Lower leg skin (tissue), 4 donors: ENCODE measurements at regions not wholly inside any gene's neighbourhood (a gene's known extent, or its start where the extent isn't known, plus 50 kb on each side); places are given as distances from the start of the nearest gene placed in this dataset.

Experiments used
- DNase-seq, 2 donors: peaks; one replicate each; pipeline ENCODE4 v3.0.0-alpha.2; 2019; ENCODE audit warnings: low spot score in 2 of 2
- H3K4me3 ChIP-seq: fragments of 200-600 bp; sonication (generic); 2 replicates; pipeline ENCODE4 v1.5.1; 2017; ENCODE audit warnings: mild to moderate bottlenecking, low read depth; ENCODE audit not compliant: poor library complexity, severe bottlenecking
- POLR2A ChIP-seq, 2 donors: fragments of 450-650 bp; IDR thresholded peaks; one replicate each; pipeline ENCODE4 v1.6.1; 2016 to 2017; ENCODE audit warnings: antibody characterized with exemption in 2 of 2, mild to moderate bottlenecking in 1 of 2, moderate library complexity in 1 of 2
- WGBS, 2 donors: methylation state at CpG; one replicate each; pipeline ENCODE4 v1.1.5; 2018; 5-methylcytosine and 5-hydroxymethylcytosine counted together
- intact Hi-C: fragments of 100-400 bp; cut with DNase I; formaldehyde crosslinking; loops from one replicate; pipeline ENCODE4 v1.15.0; 2023; ENCODE audit warnings: low total_unique reads
- TF ChIP-seq, protein P1 (sequence below), 3 donors: fragments of 450-650 bp; IDR thresholded peaks; one replicate each; pipeline ENCODE4 v1.5.1; 2016; ENCODE audit warnings: antibody characterized with exemption in 3 of 3, mild to moderate bottlenecking in 3 of 3, moderate library complexity in 2 of 3

DNA sequence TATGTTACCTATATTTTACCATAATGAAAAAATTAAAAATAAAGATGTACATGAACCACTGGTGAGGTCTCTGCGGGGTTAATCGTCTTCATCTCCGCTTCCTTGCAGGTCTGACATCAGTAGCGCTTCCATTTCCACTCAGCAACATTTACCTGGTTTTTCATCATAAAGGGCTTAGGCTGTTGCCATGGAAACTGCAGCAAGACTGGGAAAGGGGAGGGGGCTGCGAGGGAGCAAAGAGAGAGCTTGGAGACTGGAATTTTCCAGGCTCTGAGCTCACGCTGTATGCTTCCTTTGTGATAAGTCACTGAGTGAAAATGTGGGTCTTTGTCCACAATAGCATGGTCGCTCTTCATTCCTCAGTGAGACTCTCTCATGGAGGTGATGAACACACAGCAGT, 136.6 kb upstream of the USP29 start:
- DNase-seq: no peak
- 30 to 31% methylated on average over 7 of the region's 7 CpGs for WGBS, 2 donors
- no peak overlapping the region for H3K4me3 ChIP-seq
- intact Hi-C loops: no loop called here
- TF ChIP-seq, protein P1, sequence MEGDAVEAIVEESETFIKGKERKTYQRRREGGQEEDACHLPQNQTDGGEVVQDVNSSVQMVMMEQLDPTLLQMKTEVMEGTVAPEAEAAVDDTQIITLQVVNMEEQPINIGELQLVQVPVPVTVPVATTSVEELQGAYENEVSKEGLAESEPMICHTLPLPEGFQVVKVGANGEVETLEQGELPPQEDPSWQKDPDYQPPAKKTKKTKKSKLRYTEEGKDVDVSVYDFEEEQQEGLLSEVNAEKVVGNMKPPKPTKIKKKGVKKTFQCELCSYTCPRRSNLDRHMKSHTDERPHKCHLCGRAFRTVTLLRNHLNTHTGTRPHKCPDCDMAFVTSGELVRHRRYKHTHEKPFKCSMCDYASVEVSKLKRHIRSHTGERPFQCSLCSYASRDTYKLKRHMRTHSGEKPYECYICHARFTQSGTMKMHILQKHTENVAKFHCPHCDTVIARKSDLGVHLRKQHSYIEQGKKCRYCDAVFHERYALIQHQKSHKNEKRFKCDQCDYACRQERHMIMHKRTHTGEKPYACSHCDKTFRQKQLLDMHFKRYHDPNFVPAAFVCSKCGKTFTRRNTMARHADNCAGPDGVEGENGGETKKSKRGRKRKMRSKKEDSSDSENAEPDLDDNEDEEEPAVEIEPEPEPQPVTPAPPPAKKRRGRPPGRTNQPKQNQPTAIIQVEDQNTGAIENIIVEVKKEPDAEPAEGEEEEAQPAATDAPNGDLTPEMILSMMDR (IDR thresholded peaks at IDR 0.05): no peak
- TF ChIP-seq POLR2A (IDR thresholded peaks at IDR 0.05): no peak

DNA sequence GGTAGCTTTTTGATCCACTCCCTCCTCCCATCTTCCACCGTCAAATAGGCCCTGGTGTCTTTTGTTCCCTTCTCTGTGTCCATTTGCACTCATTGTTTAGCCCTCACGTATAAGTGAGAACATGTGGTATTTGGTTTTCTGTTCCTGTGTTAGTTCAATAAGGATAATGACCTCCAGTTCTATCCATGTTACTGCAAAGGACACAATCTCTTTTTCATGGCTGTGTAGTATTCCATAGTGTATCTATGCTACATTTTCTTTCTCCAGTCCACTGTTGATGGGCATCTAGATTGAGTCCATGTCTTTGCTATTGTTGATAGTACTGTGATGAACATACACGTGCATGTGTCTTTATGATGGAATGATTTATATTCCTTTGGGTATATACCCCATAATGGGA, 136.0 kb upstream of the USP29 start:
- TF ChIP-seq, protein P1 (IDR thresholded peaks at IDR 0.05): no peak
- no peak for TF ChIP-seq POLR2A (IDR thresholded peaks at IDR 0.05)
- 79 to 90% methylated on average over 3 of the region's 3 CpGs for WGBS, 2 donors
- intact Hi-C loops: no loop called here
- no peak for DNase-seq
- no peak overlapping the region for H3K4me3 ChIP-seq

DNA sequence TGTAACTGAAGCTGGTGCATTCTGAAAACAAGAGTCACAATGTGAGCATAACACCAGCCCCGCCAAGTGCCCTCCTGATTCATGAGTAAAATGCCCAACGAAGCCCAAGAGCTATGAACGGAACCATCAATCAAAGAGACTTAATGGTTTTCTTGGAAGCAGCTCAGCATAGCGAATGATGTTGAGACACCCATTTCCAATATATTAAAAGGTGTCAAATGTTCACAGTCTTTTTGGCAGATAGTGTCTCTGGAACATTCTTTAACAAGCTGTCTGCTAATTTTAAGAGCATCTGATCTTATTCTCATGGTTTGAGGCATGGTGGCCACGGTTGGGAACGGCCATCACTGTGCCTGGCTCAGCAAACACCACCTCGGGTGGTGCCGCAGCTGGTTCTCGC, 133.4 kb upstream of the USP29 start:
- TF ChIP-seq POLR2A (IDR thresholded peaks at IDR 0.05): no peak
- TF ChIP-seq, protein P1 (IDR thresholded peaks at IDR 0.05): no peak
- DNase-seq: no peak
- intact Hi-C loops: no loop called here
- H3K4me3 ChIP-seq: no peak overlapping the region
- 61 to 64% methylated on average over 9 of the region's 9 CpGs for WGBS, 2 donors

DNA sequence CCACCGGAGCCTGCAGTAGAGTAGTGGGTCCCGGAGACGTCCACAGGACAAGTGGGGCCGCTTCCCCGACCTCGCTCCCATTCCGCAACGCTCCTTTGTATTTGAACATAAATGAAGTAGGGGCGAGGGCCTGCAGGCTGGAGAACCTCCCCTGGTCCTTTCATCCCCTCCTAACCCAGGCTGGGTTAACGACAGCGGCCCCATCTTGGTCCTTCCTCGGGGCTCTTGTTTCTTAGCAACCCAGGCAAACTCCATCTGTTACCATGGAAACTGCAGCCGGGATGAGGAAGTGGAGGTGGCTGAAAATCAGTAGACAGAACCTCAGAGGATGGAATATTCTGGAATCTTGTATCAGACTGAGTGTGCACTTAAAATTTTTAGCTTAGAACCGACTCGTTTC, 132.6 kb upstream of the USP29 start:
- no peak overlapping the region for H3K4me3 ChIP-seq
- TF ChIP-seq, protein P1 (IDR thresholded peaks at IDR 0.05): no peak
- no peak for TF ChIP-seq POLR2A (IDR thresholded peaks at IDR 0.05)
- 80 to 85% methylated on average over 15 of the region's 15 CpGs for WGBS, 2 donors
- DNase-seq: no peak
- intact Hi-C loops: no loop called here

DNA sequence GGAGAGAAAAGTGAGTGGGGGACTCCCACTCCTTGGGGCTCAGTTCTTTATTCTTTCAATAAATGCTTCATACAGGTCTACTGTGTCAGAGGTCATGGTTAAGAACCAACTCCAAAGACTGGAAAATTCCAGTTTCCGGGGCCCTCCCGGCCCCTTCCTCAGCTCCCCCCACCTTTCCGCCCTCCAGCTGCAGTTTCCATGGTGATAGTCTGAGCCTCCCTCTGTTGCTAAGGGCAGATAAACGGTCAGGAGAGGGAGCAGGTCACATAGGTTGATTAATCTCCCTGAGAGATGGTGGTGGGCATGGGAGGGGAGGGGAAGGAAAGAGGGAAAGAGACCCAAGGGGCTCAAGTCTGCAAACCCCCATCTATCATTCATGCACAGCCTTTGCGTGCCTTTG, 131.5 kb upstream of the USP29 start:
- TF ChIP-seq, protein P1 (IDR thresholded peaks at IDR 0.05): no peak
- no peak for TF ChIP-seq POLR2A (IDR thresholded peaks at IDR 0.05)
- 24 to 35% methylated on average over 5 of the region's 5 CpGs for WGBS, 2 donors
- intact Hi-C loops: no loop called here
- DNase-seq: no peak
- H3K4me3 ChIP-seq: no peak overlapping the region

DNA sequence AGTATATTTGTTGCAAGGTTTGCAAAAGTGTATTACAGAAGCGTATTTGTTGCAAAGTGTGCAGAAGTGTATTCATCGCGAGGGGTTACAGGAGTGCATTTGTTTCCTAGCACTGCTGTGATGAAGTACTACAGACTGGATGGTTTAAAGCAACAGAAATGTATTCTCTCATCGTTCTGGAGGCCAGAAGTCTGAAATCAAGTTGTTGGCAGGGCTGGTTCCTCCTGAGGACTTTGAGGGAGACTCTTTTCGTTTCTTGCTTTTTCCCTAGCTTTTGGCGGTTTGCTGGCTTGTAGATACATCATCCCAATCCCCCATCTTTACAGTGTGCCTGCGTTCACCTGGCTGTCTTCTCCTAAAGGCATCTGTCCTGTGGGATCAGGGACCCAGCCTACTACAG, 127.9 kb upstream of the USP29 start:
- TF ChIP-seq POLR2A (IDR thresholded peaks at IDR 0.05): no peak
- TF ChIP-seq, protein P1 (IDR thresholded peaks at IDR 0.05): no peak
- 79 to 80% methylated on average over 7 of the region's 7 CpGs for WGBS, 2 donors
- no peak for DNase-seq
- intact Hi-C loops: no loop called here
- no peak overlapping the region for H3K4me3 ChIP-seq
